Epithelial cell of esophagus (primary cell): ENCODE measurements at regions not wholly inside any gene's neighbourhood (a gene's known extent, or its start where the extent isn't known, plus 50 kb on each side); places are given as distances from the start of the nearest gene placed in this dataset.

ENCODE experiments used
- DNase-seq: peaks from one replicate; pipeline ENCODE4 v3.0.0; 2010; ENCODE audit warnings: low read depth
- H3K4me3 ChIP-seq: 2 replicates; pipeline ENCODE4 v1.5.1; 2011; ENCODE audit warnings: mild to moderate bottlenecking, low read length, control low read depth
- TF ChIP-seq, protein P1 (sequence below): IDR thresholded peaks from 2 replicates; pipeline ENCODE4 v1.5.1; 2011; ENCODE audit warnings: low read depth, mild to moderate bottlenecking, low read length, control low read depth, inconsistent platforms; ENCODE audit not compliant: insufficient read depth; ENCODE audit errors: missing control alignments

DNA sequence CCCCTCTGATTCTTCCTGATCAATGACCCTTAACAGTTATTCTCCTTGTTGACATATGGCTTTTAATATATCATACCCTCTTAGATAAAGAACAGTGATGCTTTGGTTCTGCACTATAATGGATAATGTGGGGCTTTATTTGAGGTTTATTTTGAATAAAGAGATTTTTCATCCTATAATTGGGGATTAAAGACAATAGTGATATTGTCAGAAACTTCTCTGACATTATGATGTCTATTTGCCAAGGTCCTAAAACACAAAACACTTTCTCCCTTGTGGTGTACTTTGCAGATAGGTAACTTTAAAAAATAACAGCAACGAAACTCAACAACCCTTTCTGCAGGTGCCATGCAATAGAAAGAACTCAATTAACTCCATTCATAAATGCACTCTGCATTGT is 243.6 kb upstream of the RHOBTB1 start:
- no peak overlapping the region for H3K4me3 ChIP-seq
- DNase-seq = no peak
- TF ChIP-seq, protein P1, sequence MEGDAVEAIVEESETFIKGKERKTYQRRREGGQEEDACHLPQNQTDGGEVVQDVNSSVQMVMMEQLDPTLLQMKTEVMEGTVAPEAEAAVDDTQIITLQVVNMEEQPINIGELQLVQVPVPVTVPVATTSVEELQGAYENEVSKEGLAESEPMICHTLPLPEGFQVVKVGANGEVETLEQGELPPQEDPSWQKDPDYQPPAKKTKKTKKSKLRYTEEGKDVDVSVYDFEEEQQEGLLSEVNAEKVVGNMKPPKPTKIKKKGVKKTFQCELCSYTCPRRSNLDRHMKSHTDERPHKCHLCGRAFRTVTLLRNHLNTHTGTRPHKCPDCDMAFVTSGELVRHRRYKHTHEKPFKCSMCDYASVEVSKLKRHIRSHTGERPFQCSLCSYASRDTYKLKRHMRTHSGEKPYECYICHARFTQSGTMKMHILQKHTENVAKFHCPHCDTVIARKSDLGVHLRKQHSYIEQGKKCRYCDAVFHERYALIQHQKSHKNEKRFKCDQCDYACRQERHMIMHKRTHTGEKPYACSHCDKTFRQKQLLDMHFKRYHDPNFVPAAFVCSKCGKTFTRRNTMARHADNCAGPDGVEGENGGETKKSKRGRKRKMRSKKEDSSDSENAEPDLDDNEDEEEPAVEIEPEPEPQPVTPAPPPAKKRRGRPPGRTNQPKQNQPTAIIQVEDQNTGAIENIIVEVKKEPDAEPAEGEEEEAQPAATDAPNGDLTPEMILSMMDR = no peak

DNA sequence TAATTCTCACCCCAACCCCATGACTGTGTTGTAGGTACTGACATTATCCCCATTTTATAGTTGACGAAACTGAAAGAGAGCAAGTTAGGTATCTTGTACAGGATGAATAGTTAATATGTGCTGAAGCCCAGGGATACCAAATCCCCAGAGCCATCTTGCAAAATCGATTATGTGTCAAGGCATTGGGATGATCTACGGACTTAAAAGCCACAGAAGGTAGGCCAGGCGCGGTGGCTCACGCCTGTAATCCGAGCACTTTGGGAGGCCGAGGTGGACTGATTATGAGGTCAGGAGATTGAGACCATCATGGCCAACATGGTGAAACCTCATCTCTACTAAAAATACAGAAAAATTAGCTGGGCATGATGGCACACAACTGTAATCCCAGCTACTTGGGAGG is 242.4 kb upstream of the RHOBTB1 start:
- H3K4me3 ChIP-seq = no peak overlapping the region
- DNase-seq = no peak
- TF ChIP-seq, protein P1 = no peak

DNA sequence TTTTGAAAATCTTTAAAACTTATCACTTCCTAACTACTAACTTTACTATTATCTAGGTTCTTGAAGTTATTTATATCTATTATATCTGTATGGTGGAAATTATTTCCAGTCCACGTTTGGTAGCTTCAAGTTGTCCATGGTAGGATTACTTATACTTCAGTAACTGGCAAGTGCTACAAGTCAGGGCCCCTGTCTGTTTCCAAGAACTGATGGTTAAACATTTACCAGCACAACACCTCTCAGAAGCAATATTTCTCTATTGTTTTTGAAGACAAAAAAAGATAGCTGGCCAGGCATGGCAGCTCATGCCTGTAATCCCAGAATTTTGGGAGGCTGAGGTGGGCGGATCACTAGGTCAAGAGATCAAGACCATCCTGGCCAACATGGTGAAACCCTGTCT is 240.4 kb upstream of the RHOBTB1 start:
- DNase-seq = no peak
- H3K4me3 ChIP-seq = no peak overlapping the region
- TF ChIP-seq, protein P1 = no peak

DNA sequence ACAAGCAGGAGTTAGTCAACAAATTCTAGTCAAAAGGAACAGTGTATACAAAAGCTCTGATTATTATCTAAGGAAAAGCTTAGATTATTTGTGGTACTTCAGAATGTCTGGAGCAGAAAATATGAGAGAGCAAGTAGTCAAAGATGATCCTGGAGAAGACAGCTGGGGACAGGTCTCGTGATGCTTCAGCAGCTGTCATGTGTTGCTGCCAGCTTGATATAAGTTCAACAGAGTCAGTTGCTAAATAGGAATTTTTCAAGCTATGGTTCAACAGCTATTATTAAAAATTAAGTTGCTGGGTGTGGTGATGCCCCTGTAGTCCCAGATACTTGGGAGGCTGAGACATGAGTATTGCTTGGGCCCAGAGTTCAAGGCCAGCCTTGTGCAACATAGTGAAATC is 240.0 kb upstream of the RHOBTB1 start:
- no peak overlapping the region for H3K4me3 ChIP-seq
- no peak for DNase-seq
- TF ChIP-seq, protein P1 = no peak

DNA sequence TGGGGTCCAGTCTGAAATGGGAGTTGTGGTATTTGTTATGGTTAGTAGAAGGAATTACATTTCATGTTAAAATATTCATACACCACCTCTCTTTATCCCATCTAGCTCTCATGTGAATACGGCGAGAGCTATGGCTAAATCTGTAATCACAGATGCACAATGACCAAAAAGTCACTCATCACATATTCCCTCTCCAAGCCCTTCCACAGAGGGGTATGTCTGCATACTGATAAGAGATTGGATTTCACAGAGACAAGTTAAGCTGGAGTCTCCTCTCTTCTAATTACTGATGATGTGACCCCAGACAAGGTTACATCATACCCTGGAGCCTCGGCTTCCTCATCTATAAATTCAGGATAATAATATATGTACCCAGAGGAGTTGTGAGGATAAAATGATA is 237.8 kb upstream of the RHOBTB1 start:
- TF ChIP-seq, protein P1 = no peak
- DNase-seq = no peak
- H3K4me3 ChIP-seq = no peak overlapping the region

DNA sequence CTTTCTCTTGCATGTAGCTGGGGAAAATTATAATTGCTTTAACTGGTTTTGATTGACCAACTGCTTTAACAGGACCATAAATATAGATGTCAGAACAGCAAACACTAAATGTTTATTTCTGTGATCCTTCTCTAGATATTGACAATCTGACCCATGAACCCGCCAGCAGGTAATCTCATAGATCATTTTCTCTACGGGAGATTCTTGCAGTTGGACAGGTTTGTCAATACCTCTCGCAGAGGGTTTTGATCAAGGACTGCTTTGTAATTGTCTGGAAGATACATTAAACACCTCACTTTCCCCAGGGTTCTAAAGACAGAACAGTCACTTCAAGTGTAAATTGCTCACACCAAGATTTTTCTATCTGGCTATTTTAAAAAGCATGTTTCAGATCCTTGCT is 235.8 kb upstream of the RHOBTB1 start:
- no peak overlapping the region for H3K4me3 ChIP-seq
- TF ChIP-seq, protein P1 = no peak
- no peak for DNase-seq

DNA sequence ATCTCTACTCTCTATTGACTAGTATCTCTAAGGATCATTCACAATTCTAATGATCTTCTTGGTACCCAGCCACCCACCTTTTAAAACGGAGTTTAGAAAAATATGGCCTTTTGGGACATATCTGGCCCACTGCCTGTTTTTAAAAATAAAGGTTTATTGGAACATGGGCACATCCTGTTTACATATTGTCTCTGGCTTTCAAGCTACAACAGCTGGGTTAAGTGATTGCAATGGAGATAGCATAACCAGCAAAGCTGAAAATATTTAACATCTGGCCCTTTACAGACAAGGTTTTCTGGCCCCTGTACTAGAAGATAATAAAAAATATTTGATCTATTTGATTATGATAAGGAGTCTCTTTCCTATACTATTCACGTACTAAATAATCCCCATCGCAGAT is 232.4 kb upstream of the RHOBTB1 start:
- no peak for DNase-seq
- TF ChIP-seq, protein P1 = no peak

More for the DNA sequence above, 232.4 kb upstream of the RHOBTB1 start:
- H3K4me3 ChIP-seq = no peak overlapping the region
